ENCODE measurements at regions not wholly inside any gene's neighbourhood (a gene's known extent, or its start where the extent isn't known, plus 50 kb on each side); places are given as distances from the start of the nearest gene placed in this dataset.

GRCh38 chr1:4034318-4034887, 134.3 kb upstream of the C1orf174 start:
- Histone ChIP-seq H3K4me1 (ENCODE audit: control insufficient read depth, insufficient read depth, low read length) (no peaks in the 10 kb centered on the region), H3K36me3 (ENCODE audit: control insufficient read depth, insufficient read depth, low read length) (no peaks in the 10 kb centered on the region), H3K27ac (ENCODE audit: low read length) (no peak overlapping the region), H3K4me3 (ENCODE audit: low read length) (no peak overlapping the region), H3K27me3 (ENCODE audit: control insufficient read depth, insufficient read depth, low read length) (peaks cover 5% of the 10 kb centered on the region), H3K9me3 (replicated peaks; ENCODE audit: control insufficient read depth, low read depth, low read length) (no peaks in the 10 kb centered on the region)
- WGBS (ENCODE audit: insufficient coverage): 76% methylated on average over 7 of the region's 8 CpGs
- DNase-seq: no peak

- Histone ChIP-seq H3K9me3 (replicated peaks; ENCODE audit: control insufficient read depth, low read depth, low read length) (no peaks in the 10 kb centered on the region), H3K4me1 (ENCODE audit: control insufficient read depth, insufficient read depth, low read length) (peaks cover 11% of the 10 kb centered on the region), H3K4me3 (ENCODE audit: low read length) (no peak overlapping the region), H3K27me3 (ENCODE audit: control insufficient read depth, insufficient read depth, low read length) (peaks cover 14% of the 10 kb centered on the region), H3K27ac (ENCODE audit: low read length) (no peak overlapping the region), H3K36me3 (ENCODE audit: control insufficient read depth, insufficient read depth, low read length) (no peaks in the 10 kb centered on the region)
- DNase-seq: no peak
- WGBS (ENCODE audit: insufficient coverage): 60% methylated on average over 1 of the region's 5 CpGs
These were observed 144.9 kb upstream of the C1orf174 start for GRCh38 chr1:4044967-4045366.

- DNase-seq: no peak
- no peak overlapping the region for H3K27ac ChIP-seq (ENCODE audit: low read length)
- peaks cover 14% of the 10 kb centered on the region for H3K27me3 ChIP-seq (ENCODE audit: control insufficient read depth, insufficient read depth, low read length)
- H3K36me3 ChIP-seq (ENCODE audit: control insufficient read depth, insufficient read depth, low read length): no peaks in the 10 kb centered on the region
- WGBS (ENCODE audit: insufficient coverage): no CpG with 5 or more reads among the region's 5 CpGs
- H3K4me1 ChIP-seq (ENCODE audit: control insufficient read depth, insufficient read depth, low read length): peaks cover 11% of the 10 kb centered on the region
- no peak overlapping the region for H3K4me3 ChIP-seq (ENCODE audit: low read length)
- no peaks in the 10 kb centered on the region for H3K9me3 ChIP-seq (replicated peaks; ENCODE audit: control insufficient read depth, low read depth, low read length)
These were observed 145.4 kb upstream of the C1orf174 start for GRCh38 chr1:4045397-4046010.

- Histone ChIP-seq H3K4me1 (ENCODE audit: control insufficient read depth, insufficient read depth, low read length) (peaks cover 11% of the 10 kb centered on the region), H3K9me3 (replicated peaks; ENCODE audit: control insufficient read depth, low read depth, low read length) (no peaks in the 10 kb centered on the region), H3K27me3 (ENCODE audit: control insufficient read depth, insufficient read depth, low read length) (peaks cover 15% of the 10 kb centered on the region), H3K4me3 (ENCODE audit: low read length) (no peak overlapping the region), H3K36me3 (ENCODE audit: control insufficient read depth, insufficient read depth, low read length) (no peaks in the 10 kb centered on the region), H3K27ac (ENCODE audit: low read length) (no peak overlapping the region)
- DNase-seq: no peak
- 56% methylated on average over 5 of the region's 5 CpGs for WGBS (ENCODE audit: insufficient coverage)
These were observed 146.9 kb upstream of the C1orf174 start for GRCh38 chr1:4046836-4047461.

- H3K4me1 ChIP-seq (ENCODE audit: control insufficient read depth, insufficient read depth, low read length): peaks cover 11% of the 10 kb centered on the region
- no peaks in the 10 kb centered on the region for H3K36me3 ChIP-seq (ENCODE audit: control insufficient read depth, insufficient read depth, low read length)
- no peaks in the 10 kb centered on the region for H3K9me3 ChIP-seq (replicated peaks; ENCODE audit: control insufficient read depth, low read depth, low read length)
- H3K4me3 ChIP-seq (ENCODE audit: low read length): no peak overlapping the region
- no peak overlapping the region for H3K27ac ChIP-seq (ENCODE audit: low read length)
- WGBS (ENCODE audit: insufficient coverage): 57% methylated on average over 4 of the region's 7 CpGs
- no peak for DNase-seq
- H3K27me3 ChIP-seq (ENCODE audit: control insufficient read depth, insufficient read depth, low read length): peaks cover 15% of the 10 kb centered on the region
These were observed 147.6 kb upstream of the C1orf174 start for GRCh38 chr1:4047666-4048065.

- H3K4me1 ChIP-seq (ENCODE audit: control insufficient read depth, insufficient read depth, low read length): peaks cover 11% of the 10 kb centered on the region
- peaks cover 15% of the 10 kb centered on the region for H3K27me3 ChIP-seq (ENCODE audit: control insufficient read depth, insufficient read depth, low read length)
- H3K4me3 ChIP-seq (ENCODE audit: low read length): no peak overlapping the region
- no peak for DNase-seq
- H3K36me3 ChIP-seq (ENCODE audit: control insufficient read depth, insufficient read depth, low read length): no peaks in the 10 kb centered on the region
- H3K9me3 ChIP-seq (replicated peaks; ENCODE audit: control insufficient read depth, low read depth, low read length): no peaks in the 10 kb centered on the region
- 38% methylated on average over 14 of the region's 14 CpGs for WGBS (ENCODE audit: insufficient coverage)
- no peak overlapping the region for H3K27ac ChIP-seq (ENCODE audit: low read length)
These were observed 148.0 kb upstream of the C1orf174 start for GRCh38 chr1:4048076-4048475.

GRCh38 chr1:4048921-4049320, 148.8 kb upstream of the C1orf174 start:
- 46% methylated on average over 8 of the region's 9 CpGs for WGBS (ENCODE audit: insufficient coverage)
- no peaks in the 10 kb centered on the region for H3K9me3 ChIP-seq (replicated peaks; ENCODE audit: control insufficient read depth, low read depth, low read length)
- H3K27ac ChIP-seq (ENCODE audit: low read length): no peak overlapping the region
- H3K4me3 ChIP-seq (ENCODE audit: low read length): no peak overlapping the region
- no peaks in the 10 kb centered on the region for H3K36me3 ChIP-seq (ENCODE audit: control insufficient read depth, insufficient read depth, low read length)
- no peak for DNase-seq
- H3K4me1 ChIP-seq (ENCODE audit: control insufficient read depth, insufficient read depth, low read length): peaks cover 11% of the 10 kb centered on the region
- peaks cover 15% of the 10 kb centered on the region for H3K27me3 ChIP-seq (ENCODE audit: control insufficient read depth, insufficient read depth, low read length)

- no peaks in the 10 kb centered on the region for H3K36me3 ChIP-seq (ENCODE audit: control insufficient read depth, insufficient read depth, low read length)
- no peak overlapping the region for H3K27ac ChIP-seq (ENCODE audit: low read length)
- WGBS (ENCODE audit: insufficient coverage): 78% methylated on average over 12 of the region's 12 CpGs
These were observed 150.9 kb upstream of the C1orf174 start for GRCh38 chr1:4050998-4051397.

GRCh38 chr1:4052657-4053056, 152.6 kb upstream of the C1orf174 start:
- H3K4me3 ChIP-seq (ENCODE audit: low read length): no peak overlapping the region
- no peak overlapping the region for H3K27ac ChIP-seq (ENCODE audit: low read length)
- H3K9me3 ChIP-seq (replicated peaks; ENCODE audit: control insufficient read depth, low read depth, low read length): no peaks in the 10 kb centered on the region
- no peak for DNase-seq
- H3K36me3 ChIP-seq (ENCODE audit: control insufficient read depth, insufficient read depth, low read length): no peaks in the 10 kb centered on the region
- WGBS (ENCODE audit: insufficient coverage): 80% methylated on average over 6 of the region's 6 CpGs
- peaks cover 9% of the 10 kb centered on the region for H3K27me3 ChIP-seq (ENCODE audit: control insufficient read depth, insufficient read depth, low read length)
- H3K4me1 ChIP-seq (ENCODE audit: control insufficient read depth, insufficient read depth, low read length): peaks cover 11% of the 10 kb centered on the region

More at GRCh38 chr1:4050998-4051397, 150.9 kb upstream of the C1orf174 start:
- H3K4me1 ChIP-seq (ENCODE audit: control insufficient read depth, insufficient read depth, low read length): peaks cover 11% of the 10 kb centered on the region
- no peak for DNase-seq
- H3K27me3 ChIP-seq (ENCODE audit: control insufficient read depth, insufficient read depth, low read length): peaks cover 15% of the 10 kb centered on the region
- H3K9me3 ChIP-seq (replicated peaks; ENCODE audit: control insufficient read depth, low read depth, low read length): no peaks in the 10 kb centered on the region
- H3K4me3 ChIP-seq (ENCODE audit: low read length): no peak overlapping the region

GRCh38 chr1:4053160-4053748, 153.2 kb upstream of the C1orf174 start:
- whole genome bisulfite sequencing (ENCODE audit: insufficient coverage): 79% methylated on average over 8 of the region's 8 CpGs
- peaks cover 3% of the 10 kb centered on the region for H3K27me3 ChIP-seq (ENCODE audit: control insufficient read depth, insufficient read depth, low read length)
- no peak overlapping the region for H3K27ac ChIP-seq (ENCODE audit: low read length)
- no peaks in the 10 kb centered on the region for H3K9me3 ChIP-seq (replicated peaks; ENCODE audit: control insufficient read depth, low read depth, low read length)
- H3K36me3 ChIP-seq (ENCODE audit: control insufficient read depth, insufficient read depth, low read length): no peaks in the 10 kb centered on the region
- DNase-seq: no peak
- peaks cover 10% of the 10 kb centered on the region for H3K4me1 ChIP-seq (ENCODE audit: control insufficient read depth, insufficient read depth, low read length)
- H3K4me3 ChIP-seq (ENCODE audit: low read length): no peak overlapping the region
